AG09319 (cell line): ENCODE measurements at regions not wholly inside any gene's neighbourhood (a gene's known extent, or its start where the extent isn't known, plus 50 kb on each side); places are given as distances from the start of the nearest gene placed in this dataset.

Experiments used
- DNase-seq: peaks from one replicate; pipeline ENCODE4 v3.0.0-alpha.2; 2010; ENCODE audit warnings: low read depth; ENCODE audit errors: extremely low read depth
- CTCF ChIP-seq: IDR thresholded peaks from 2 replicates; pipeline ENCODE4 v1.5.1; 2011; ENCODE audit warnings: low read depth, mild to moderate bottlenecking, inconsistent platforms, low read length, moderate library complexity

DNA sequence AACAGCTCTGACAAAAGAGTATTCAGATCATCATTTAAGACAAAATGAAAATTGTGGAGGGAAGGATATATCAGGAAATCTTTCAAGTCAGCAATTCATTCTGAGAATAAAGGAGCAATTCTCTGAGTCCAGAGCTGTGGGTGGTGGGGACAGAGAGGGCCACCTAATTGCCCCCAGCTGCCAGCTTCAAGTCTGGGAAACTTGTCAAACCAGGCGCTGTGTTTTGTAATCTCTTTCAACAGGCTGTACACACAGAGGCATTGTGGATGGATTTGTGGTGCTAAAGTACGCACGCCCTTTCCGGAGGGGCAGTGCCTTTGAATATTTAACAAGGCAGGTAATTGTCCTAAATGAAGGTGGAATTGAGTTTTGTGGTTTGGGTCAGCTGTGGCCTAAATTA, 591.1 kb upstream of the BOD1L1 start:
- no peak for DNase-seq
- no peak for TF ChIP-seq CTCF

- TF ChIP-seq CTCF = no peak
Observed at GRCh38 chr4:14221176-14221575, 593.7 kb upstream of the BOD1L1 start.

GRCh38 chr4:14222377-14223029, 595.0 kb upstream of the BOD1L1 start:
- no peak for DNase-seq
- no peak for TF ChIP-seq CTCF

More at GRCh38 chr4:14221176-14221575, 593.7 kb upstream of the BOD1L1 start:
- no peak for DNase-seq

- DNase-seq = no peak
- TF ChIP-seq CTCF = no peak
Observed at GRCh38 chr4:14223461-14223860, 595.9 kb upstream of the BOD1L1 start.

DNA sequence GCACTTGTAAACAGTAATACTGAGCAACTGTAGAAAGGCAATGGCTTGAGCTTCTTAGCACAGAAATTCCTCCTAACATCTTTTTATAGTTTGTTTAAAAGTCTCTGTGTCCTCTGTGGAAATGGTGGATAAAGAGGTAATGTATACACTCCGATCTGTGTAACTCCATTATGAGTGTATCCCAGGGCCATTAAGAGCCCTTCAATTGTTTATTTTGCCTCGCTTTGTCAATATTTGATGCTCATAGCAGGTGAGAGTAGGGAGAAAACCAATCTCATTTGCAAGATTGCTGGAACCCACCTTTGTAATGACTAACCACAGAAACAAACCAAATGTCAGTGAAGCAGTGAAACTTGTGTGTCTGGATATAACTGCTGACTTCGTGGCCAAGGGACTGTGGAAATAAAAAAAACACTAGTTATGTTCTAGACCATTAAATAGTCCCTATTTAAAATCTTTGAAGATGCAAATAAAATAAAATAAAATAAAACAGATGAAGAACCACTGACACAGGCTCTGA, 598.2 kb upstream of the BOD1L1 start:
- TF ChIP-seq CTCF = no peak
- DNase-seq = no peak

GRCh38 chr4:14233126-14233525, 605.6 kb upstream of the BOD1L1 start:
- no peak for DNase-seq
- TF ChIP-seq CTCF = no peak

- DNase-seq = no peak
- TF ChIP-seq CTCF = no peak
Observed at GRCh38 chr4:14234307-14234706, 606.8 kb upstream of the BOD1L1 start.
